ENCODE measurements at regions not wholly inside any gene's neighbourhood (a gene's known extent, or its start where the extent isn't known, plus 50 kb on each side); places are given as distances from the start of the nearest gene placed in this dataset.

GRCh38 chr16:65195998-65196397, 74.1 kb upstream of the CDH11 start:
- H3K27me3 Mint-ChIP-seq (ENCODE audit: low read depth) = no peaks in the 10 kb centered on the region
- H3K9me3 Mint-ChIP-seq = peaks cover 3% of the 10 kb centered on the region
- H3K4me1 Mint-ChIP-seq = no peaks in the 10 kb centered on the region
- TF ChIP-seq CTCF (conservative IDR thresholded peaks at IDR 0.05) = no peak
- DNase-seq (ENCODE audit: low read depth, low spot score) = no peak
- no peak overlapping the region for H3K4me3 Mint-ChIP-seq
- no peak overlapping the region for H3K27ac Mint-ChIP-seq (ENCODE audit: unreplicated experiment)
- H3K36me3 Mint-ChIP-seq (ENCODE audit: low read depth) = no peaks in the 10 kb centered on the region

GRCh38 chr16:65185241-65185778, 63.4 kb upstream of the CDH11 start:
- H3K27me3 Mint-ChIP-seq (ENCODE audit: low read depth) = no peaks in the 10 kb centered on the region
- H3K4me1 Mint-ChIP-seq = no peaks in the 10 kb centered on the region
- H3K9me3 Mint-ChIP-seq = no peaks in the 10 kb centered on the region
- H3K36me3 Mint-ChIP-seq (ENCODE audit: low read depth) = no peaks in the 10 kb centered on the region
- TF ChIP-seq CTCF (conservative IDR thresholded peaks at IDR 0.05) = no peak
- no peak for DNase-seq (ENCODE audit: low read depth, low spot score)
- H3K4me3 Mint-ChIP-seq = no peak overlapping the region
- H3K27ac Mint-ChIP-seq (ENCODE audit: unreplicated experiment) = no peak overlapping the region

GRCh38 chr16:65181071-65181561, 59.3 kb upstream of the CDH11 start:
- H3K4me3 Mint-ChIP-seq = no peak overlapping the region
- H3K9me3 Mint-ChIP-seq = no peaks in the 10 kb centered on the region

GRCh38 chr16:65178151-65178550, 56.3 kb upstream of the CDH11 start:
- Mint-ChIP-seq H3K4me1 (no peaks in the 10 kb centered on the region), H3K4me3 (no peak overlapping the region), H3K27ac (ENCODE audit: unreplicated experiment) (no peak overlapping the region), H3K9me3 (no peaks in the 10 kb centered on the region), H3K27me3 (ENCODE audit: low read depth) (no peaks in the 10 kb centered on the region), H3K36me3 (ENCODE audit: low read depth) (no peaks in the 10 kb centered on the region)
- no peak for DNase-seq (ENCODE audit: low read depth, low spot score)
- no peak for TF ChIP-seq CTCF (conservative IDR thresholded peaks at IDR 0.05)

More at GRCh38 chr16:65181071-65181561, 59.3 kb upstream of the CDH11 start:
- Mint-ChIP-seq H3K27ac (ENCODE audit: unreplicated experiment) (no peak overlapping the region), H3K36me3 (ENCODE audit: low read depth) (no peaks in the 10 kb centered on the region), H3K4me1 (no peaks in the 10 kb centered on the region), H3K27me3 (ENCODE audit: low read depth) (no peaks in the 10 kb centered on the region)
- DNase-seq (ENCODE audit: low read depth, low spot score) = no peak
- TF ChIP-seq CTCF (conservative IDR thresholded peaks at IDR 0.05) = no peak

GRCh38 chr16:65176603-65177002, 54.7 kb upstream of the CDH11 start:
- Mint-ChIP-seq H3K36me3 (ENCODE audit: low read depth) (no peaks in the 10 kb centered on the region), H3K27ac (ENCODE audit: unreplicated experiment) (no peak overlapping the region), H3K27me3 (ENCODE audit: low read depth) (no peaks in the 10 kb centered on the region), H3K9me3 (no peaks in the 10 kb centered on the region), H3K4me3 (no peak overlapping the region), H3K4me1 (no peaks in the 10 kb centered on the region)
- DNase-seq (ENCODE audit: low read depth, low spot score) = no peak
- TF ChIP-seq CTCF (conservative IDR thresholded peaks at IDR 0.05) = no peak
